ENCODE measurements at regions not wholly inside any gene's neighbourhood (a gene's known extent, or its start where the extent isn't known, plus 50 kb on each side); places are given as distances from the start of the nearest gene placed in this dataset.

DNA sequence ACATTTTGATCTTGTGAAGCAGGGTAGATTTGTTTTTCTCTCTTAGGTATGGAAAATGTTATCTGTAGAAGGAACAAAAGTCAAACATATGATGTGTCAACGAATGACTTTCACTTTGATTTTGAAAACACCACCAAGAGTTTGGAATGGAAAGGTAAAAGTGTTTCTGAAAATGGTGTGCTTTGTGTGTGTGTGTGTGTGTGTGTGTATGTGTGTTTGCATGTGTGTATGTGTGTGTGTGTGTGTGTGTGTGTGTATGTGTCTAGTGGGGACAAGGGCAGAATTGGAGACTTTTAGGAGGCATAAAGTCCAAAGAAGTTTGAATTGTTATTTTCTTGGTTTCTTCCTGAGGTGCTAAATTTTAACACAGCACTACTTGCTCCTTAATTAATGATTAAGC lies 115.4 kb upstream of the PRKCQ start:
- Histone ChIP-seq H3K9ac (ENCODE audit: low read length) (no peak overlapping the region), H3K27ac (ENCODE audit: low read depth, low read length, poor library complexity, severe bottlenecking) (no peak overlapping the region), H3K4me1 (ENCODE audit: insufficient read depth, low read length, severe bottlenecking) (no peaks in the 10 kb centered on the region), H3K4me3 (ENCODE audit: low read depth, low read length, poor library complexity, severe bottlenecking) (no peak overlapping the region), H3K9me3 (ENCODE audit: low read length) (no peaks in the 10 kb centered on the region), H3K27me3 (ENCODE audit: insufficient read depth, low read length) (no peaks in the 10 kb centered on the region), H3K79me2 (ENCODE audit: insufficient read depth, low read length) (no peaks in the 10 kb centered on the region), H3K36me3 (ENCODE audit: insufficient read depth, low read length) (no peaks in the 10 kb centered on the region), H3K9me2 (ENCODE audit: low read depth, low read length) (no peaks in the 10 kb centered on the region), H4K20me1 (ENCODE audit: insufficient read depth, low read length) (no peaks in the 10 kb centered on the region), H2AFZ (ENCODE audit: low read length) (no peak overlapping the region), H3F3A (ENCODE audit: insufficient read depth, low read length) (no peaks in the 10 kb centered on the region), H3K4me2 (ENCODE audit: low read length) (no peak overlapping the region)
- TF ChIP-seq EZH2 (IDR thresholded peaks at IDR 0.05; ENCODE audit: borderline replicate concordance, low read length), result no peak
- TF ChIP-seq, protein P1, sequence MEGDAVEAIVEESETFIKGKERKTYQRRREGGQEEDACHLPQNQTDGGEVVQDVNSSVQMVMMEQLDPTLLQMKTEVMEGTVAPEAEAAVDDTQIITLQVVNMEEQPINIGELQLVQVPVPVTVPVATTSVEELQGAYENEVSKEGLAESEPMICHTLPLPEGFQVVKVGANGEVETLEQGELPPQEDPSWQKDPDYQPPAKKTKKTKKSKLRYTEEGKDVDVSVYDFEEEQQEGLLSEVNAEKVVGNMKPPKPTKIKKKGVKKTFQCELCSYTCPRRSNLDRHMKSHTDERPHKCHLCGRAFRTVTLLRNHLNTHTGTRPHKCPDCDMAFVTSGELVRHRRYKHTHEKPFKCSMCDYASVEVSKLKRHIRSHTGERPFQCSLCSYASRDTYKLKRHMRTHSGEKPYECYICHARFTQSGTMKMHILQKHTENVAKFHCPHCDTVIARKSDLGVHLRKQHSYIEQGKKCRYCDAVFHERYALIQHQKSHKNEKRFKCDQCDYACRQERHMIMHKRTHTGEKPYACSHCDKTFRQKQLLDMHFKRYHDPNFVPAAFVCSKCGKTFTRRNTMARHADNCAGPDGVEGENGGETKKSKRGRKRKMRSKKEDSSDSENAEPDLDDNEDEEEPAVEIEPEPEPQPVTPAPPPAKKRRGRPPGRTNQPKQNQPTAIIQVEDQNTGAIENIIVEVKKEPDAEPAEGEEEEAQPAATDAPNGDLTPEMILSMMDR (IDR thresholded peaks at IDR 0.05; ENCODE audit: low read length), result no peak

DNA sequence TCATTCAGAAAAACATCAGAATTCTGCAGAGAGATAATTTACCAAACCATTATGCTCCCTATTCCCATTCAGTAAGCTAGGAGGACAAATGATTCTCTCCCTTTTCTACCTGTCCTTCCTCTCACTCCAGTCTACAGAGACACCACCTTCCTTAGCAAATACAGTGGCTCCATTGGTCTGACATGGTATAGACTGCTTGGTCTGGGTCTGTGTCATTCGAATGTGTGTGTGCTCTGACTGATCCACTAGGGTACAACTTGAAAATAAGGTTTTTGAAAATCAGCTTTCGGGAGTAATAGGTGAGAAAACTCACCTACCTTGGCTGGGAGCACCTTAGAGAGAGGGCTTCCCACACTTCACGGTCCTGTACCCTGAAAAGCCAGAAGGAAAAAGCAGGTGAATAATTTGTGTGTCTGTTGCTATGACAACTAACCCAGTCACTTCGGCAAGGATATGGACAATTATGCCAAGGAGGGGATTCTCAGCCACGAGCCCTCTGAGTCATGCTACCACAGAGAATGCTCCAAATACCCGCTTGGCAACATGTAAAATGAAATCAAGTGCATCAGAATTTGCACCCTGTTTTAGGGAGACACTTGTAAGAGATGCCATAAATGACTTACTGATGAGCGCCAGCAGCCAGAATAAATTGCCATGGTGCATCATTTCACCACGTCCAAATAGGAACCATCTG lies 114.5 kb upstream of the PRKCQ start:
- Histone ChIP-seq H3F3A (ENCODE audit: insufficient read depth, low read length) (no peaks in the 10 kb centered on the region), H3K36me3 (ENCODE audit: insufficient read depth, low read length) (no peaks in the 10 kb centered on the region), H3K4me1 (ENCODE audit: insufficient read depth, low read length, severe bottlenecking) (no peaks in the 10 kb centered on the region), H3K9me3 (ENCODE audit: low read length) (no peaks in the 10 kb centered on the region), H3K4me3 (ENCODE audit: low read depth, low read length, poor library complexity, severe bottlenecking) (no peak overlapping the region), H4K20me1 (ENCODE audit: insufficient read depth, low read length) (no peaks in the 10 kb centered on the region), H3K79me2 (ENCODE audit: insufficient read depth, low read length) (no peaks in the 10 kb centered on the region), H3K9me2 (ENCODE audit: low read depth, low read length) (no peaks in the 10 kb centered on the region), H3K4me2 (ENCODE audit: low read length) (no peak overlapping the region), H3K27me3 (ENCODE audit: insufficient read depth, low read length) (no peaks in the 10 kb centered on the region), H3K9ac (ENCODE audit: low read length) (no peak overlapping the region), H3K27ac (ENCODE audit: low read depth, low read length, poor library complexity, severe bottlenecking) (no peak overlapping the region), H2AFZ (ENCODE audit: low read length) (no peak overlapping the region)
- TF ChIP-seq, protein P1 (IDR thresholded peaks at IDR 0.05; ENCODE audit: low read length), result no peak
- TF ChIP-seq EZH2 (IDR thresholded peaks at IDR 0.05; ENCODE audit: borderline replicate concordance, low read length), result no peak

DNA sequence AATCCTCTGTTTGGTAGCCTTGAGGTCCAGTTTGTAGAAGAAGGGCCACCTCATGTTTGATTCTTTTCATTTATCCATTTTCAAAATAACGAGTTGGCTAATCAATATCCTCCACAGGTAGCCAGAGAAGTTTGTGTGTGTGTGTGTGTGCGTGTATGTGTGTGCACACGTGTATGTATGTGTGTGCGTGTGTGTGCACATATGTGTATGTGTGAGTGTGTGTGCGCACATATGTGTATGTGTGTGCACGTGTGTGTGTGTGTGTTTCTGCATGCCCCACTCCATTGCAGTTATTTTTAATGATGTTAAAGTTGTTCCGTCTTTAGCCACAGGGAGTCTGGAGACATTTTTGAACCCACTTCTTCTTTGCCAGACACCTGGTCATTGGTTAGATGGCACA lies 112.8 kb upstream of the PRKCQ start:
- H3K27me3 ChIP-seq (ENCODE audit: insufficient read depth, low read length), result no peaks in the 10 kb centered on the region
- no peak overlapping the region for H3K9ac ChIP-seq (ENCODE audit: low read length)
- TF ChIP-seq EZH2 (IDR thresholded peaks at IDR 0.05; ENCODE audit: borderline replicate concordance, low read length), result no peak
- TF ChIP-seq, protein P1 (IDR thresholded peaks at IDR 0.05; ENCODE audit: low read length), result no peak
- H3K4me3 ChIP-seq (ENCODE audit: low read depth, low read length, poor library complexity, severe bottlenecking), result no peak overlapping the region
- no peak overlapping the region for H2AFZ ChIP-seq (ENCODE audit: low read length)
- H3K9me3 ChIP-seq (ENCODE audit: low read length), result no peaks in the 10 kb centered on the region
- H3K4me1 ChIP-seq (ENCODE audit: insufficient read depth, low read length, severe bottlenecking), result no peaks in the 10 kb centered on the region
- H3F3A ChIP-seq (ENCODE audit: insufficient read depth, low read length), result no peaks in the 10 kb centered on the region
- no peak overlapping the region for H3K4me2 ChIP-seq (ENCODE audit: low read length)
- no peaks in the 10 kb centered on the region for H3K79me2 ChIP-seq (ENCODE audit: insufficient read depth, low read length)
- no peak overlapping the region for H3K27ac ChIP-seq (ENCODE audit: low read depth, low read length, poor library complexity, severe bottlenecking)
- H3K36me3 ChIP-seq (ENCODE audit: insufficient read depth, low read length), result no peaks in the 10 kb centered on the region
- no peaks in the 10 kb centered on the region for H3K9me2 ChIP-seq (ENCODE audit: low read depth, low read length)
- no peaks in the 10 kb centered on the region for H4K20me1 ChIP-seq (ENCODE audit: insufficient read depth, low read length)
